ENCODE measurements at regions not wholly inside any gene's neighbourhood (a gene's known extent, or its start where the extent isn't known, plus 50 kb on each side); places are given as distances from the start of the nearest gene placed in this dataset.

DNA sequence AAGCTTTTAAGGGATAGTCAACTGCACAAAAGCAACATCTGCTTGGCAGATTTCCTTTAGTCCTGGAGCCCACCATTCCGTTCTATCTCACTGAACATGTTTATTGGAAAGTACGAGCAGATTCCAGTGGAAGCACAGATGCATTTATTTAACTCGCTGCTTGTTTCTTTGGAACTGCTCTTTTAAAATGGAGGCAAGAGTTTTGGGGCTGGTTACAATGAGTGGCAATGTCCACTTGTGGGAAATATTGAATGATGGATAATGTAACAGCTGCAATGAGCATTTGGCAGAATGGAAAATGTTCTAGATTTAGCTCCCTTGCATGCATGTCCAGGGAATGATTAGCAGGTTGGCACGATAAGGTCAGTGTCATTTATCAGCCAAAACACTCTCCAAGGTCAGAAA is 163.0 kb downstream of the ATP23 start:
- H3K4me1 Mint-ChIP-seq, result no peaks in the 10 kb centered on the region
- Histone ChIP-seq H3K4me2 (replicated peaks; ENCODE audit: low read depth, low read length, poor library complexity, severe bottlenecking) (no peak overlapping the region), H3K27ac (ENCODE audit: low read length in 2 of 2) (no peak overlapping the region), H3K9ac (ENCODE audit: low read length) (no peak overlapping the region), H3K9me3 (ENCODE audit: control extremely low read depth in 1 of 3, control insufficient read depth in 2 of 3, insufficient read depth in 1 of 3, low read length in 2 of 3) (peaks cover 0 to 5% (median 1%) of the 10 kb centered on the region in 3 donors), H3K36me3 (replicated peaks in 1 of 2; ENCODE audit: control extremely low read depth in 1 of 2, control insufficient read depth in 1 of 2, extremely low read depth in 1 of 2, insufficient read depth in 2 of 2, low read length in 1 of 2) (no peaks in the 10 kb centered on the region), H2AFZ (ENCODE audit: insufficient read depth, low read depth, low read length, poor library complexity, severe bottlenecking) (no peak overlapping the region), H4K20me1 (ENCODE audit: control insufficient read depth, insufficient read depth, low read length, poor library complexity, severe bottlenecking) (no peaks in the 10 kb centered on the region), H3K79me2 (ENCODE audit: control insufficient read depth, insufficient read depth, low read length) (no peaks in the 10 kb centered on the region), H3K27me3 (replicated peaks in 1 of 4; ENCODE audit: control extremely low read depth in 1 of 4, control insufficient read depth in 3 of 4, insufficient read depth in 4 of 4, low read length in 3 of 4) (no peaks in the 10 kb centered on the region), H3K4me1 (ENCODE audit: control insufficient read depth in 2 of 2, insufficient read depth in 2 of 2, low read length in 2 of 2) (no peaks in the 10 kb centered on the region), H3K4me3 (ENCODE audit: control extremely low read depth in 1 of 5, extremely low read depth in 1 of 5, insufficient read depth in 1 of 5, low read depth in 2 of 5, low read length in 4 of 5) (no peak overlapping the region)
- 96% methylated on average over 2 of the region's 4 CpGs for WGBS (ENCODE audit: insufficient coverage)
- peaks cover 5% of the 10 kb centered on the region for H3K9me3 Mint-ChIP-seq (ENCODE audit: insufficient read depth)
- H3K27me3 Mint-ChIP-seq, result peaks cover 20% of the 10 kb centered on the region
- ChIA-PET CTCF (no interaction called here), POLR2A (no interaction called here)
- intact Hi-C loops (cut with micrococcal nuclease), result no loop called here
- ATAC-seq (ENCODE audit: low read depth) (no peak), DNase-seq (no peak)
- no peak overlapping the region for H3K27ac Mint-ChIP-seq
- no peak for TF ChIP-seq EZH2 (IDR thresholded peaks at IDR 0.05; ENCODE audit: borderline replicate concordance, insufficient read depth, low read depth, low read length, poor library complexity, severe bottlenecking)
- TF ChIP-seq, protein P1, sequence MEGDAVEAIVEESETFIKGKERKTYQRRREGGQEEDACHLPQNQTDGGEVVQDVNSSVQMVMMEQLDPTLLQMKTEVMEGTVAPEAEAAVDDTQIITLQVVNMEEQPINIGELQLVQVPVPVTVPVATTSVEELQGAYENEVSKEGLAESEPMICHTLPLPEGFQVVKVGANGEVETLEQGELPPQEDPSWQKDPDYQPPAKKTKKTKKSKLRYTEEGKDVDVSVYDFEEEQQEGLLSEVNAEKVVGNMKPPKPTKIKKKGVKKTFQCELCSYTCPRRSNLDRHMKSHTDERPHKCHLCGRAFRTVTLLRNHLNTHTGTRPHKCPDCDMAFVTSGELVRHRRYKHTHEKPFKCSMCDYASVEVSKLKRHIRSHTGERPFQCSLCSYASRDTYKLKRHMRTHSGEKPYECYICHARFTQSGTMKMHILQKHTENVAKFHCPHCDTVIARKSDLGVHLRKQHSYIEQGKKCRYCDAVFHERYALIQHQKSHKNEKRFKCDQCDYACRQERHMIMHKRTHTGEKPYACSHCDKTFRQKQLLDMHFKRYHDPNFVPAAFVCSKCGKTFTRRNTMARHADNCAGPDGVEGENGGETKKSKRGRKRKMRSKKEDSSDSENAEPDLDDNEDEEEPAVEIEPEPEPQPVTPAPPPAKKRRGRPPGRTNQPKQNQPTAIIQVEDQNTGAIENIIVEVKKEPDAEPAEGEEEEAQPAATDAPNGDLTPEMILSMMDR (IDR thresholded peaks at IDR 0.05), result no peak
- H3K4me3 Mint-ChIP-seq, result no peak overlapping the region

DNA sequence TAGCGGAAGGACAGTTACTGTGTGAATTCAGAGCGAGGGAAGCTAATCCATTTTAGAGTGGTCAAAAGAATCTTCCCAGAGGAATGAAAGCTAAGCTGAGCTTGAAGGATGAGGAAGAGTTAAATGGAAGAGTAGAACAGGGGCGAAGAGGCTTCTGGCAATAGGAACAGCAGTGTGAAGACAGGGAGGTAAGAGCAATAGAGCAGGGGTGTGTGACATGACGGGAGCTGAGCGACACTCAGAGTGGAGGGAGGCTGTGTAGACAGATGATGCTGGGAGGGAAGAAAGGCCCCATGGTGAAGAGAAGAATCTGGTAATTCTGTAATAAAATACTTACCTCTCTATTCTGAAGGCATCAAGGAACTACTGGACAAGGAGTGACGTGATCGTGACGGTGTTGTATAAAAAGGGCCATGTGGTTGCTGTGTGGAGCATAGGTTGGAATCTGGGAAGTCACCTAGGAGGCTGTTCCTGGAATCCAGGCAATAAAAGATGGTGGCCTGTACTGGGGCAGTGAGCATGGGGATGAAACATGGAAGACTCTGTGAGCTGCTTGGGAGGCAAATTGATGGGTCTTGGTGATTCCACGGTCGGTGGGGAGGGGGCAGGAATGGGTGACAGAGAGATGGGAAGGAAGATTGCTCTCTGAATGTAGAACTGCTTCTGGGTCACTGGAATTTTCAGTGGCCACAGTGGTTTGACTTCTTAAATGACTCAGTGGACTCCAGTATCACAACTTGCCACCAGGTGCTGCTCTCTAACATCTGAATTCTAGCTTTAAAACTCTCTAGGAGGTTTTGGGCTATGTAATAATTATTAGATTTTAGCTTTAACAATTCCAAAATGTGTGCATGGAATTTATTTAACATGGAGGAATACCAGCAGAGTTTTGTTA is 164.1 kb downstream of the ATP23 start:
- H3K27ac Mint-ChIP-seq, result no peak overlapping the region
- no peaks in the 10 kb centered on the region for H3K4me1 Mint-ChIP-seq
- Histone ChIP-seq H3K4me3 (ENCODE audit: control extremely low read depth in 1 of 5, extremely low read depth in 1 of 5, insufficient read depth in 1 of 5, low read depth in 2 of 5, low read length in 4 of 5) (no peak overlapping the region), H2AFZ (ENCODE audit: insufficient read depth, low read depth, low read length, poor library complexity, severe bottlenecking) (no peak overlapping the region), H3K9me3 (ENCODE audit: control extremely low read depth in 1 of 3, control insufficient read depth in 2 of 3, insufficient read depth in 1 of 3, low read length in 2 of 3) (peaks cover 0 to 5% (median 1%) of the 10 kb centered on the region in 3 donors), H3K36me3 (replicated peaks in 1 of 2; ENCODE audit: control extremely low read depth in 1 of 2, control insufficient read depth in 1 of 2, extremely low read depth in 1 of 2, insufficient read depth in 2 of 2, low read length in 1 of 2) (no peaks in the 10 kb centered on the region), H3K4me1 (ENCODE audit: control insufficient read depth in 2 of 2, insufficient read depth in 2 of 2, low read length in 2 of 2) (no peaks in the 10 kb centered on the region), H3K79me2 (ENCODE audit: control insufficient read depth, insufficient read depth, low read length) (no peaks in the 10 kb centered on the region), H3K27me3 (replicated peaks in 1 of 4; ENCODE audit: control extremely low read depth in 1 of 4, control insufficient read depth in 3 of 4, insufficient read depth in 4 of 4, low read length in 3 of 4) (no peaks in the 10 kb centered on the region), H3K9ac (ENCODE audit: low read length) (no peak overlapping the region), H3K4me2 (replicated peaks; ENCODE audit: low read depth, low read length, poor library complexity, severe bottlenecking) (no peak overlapping the region), H4K20me1 (ENCODE audit: control insufficient read depth, insufficient read depth, low read length, poor library complexity, severe bottlenecking) (no peaks in the 10 kb centered on the region), H3K27ac (ENCODE audit: low read length in 2 of 2) (no peak overlapping the region)
- peaks cover 5% of the 10 kb centered on the region for H3K9me3 Mint-ChIP-seq (ENCODE audit: insufficient read depth)
- 92% methylated on average over 9 of the region's 10 CpGs for WGBS (ENCODE audit: insufficient coverage)
- no peak for TF ChIP-seq EZH2 (IDR thresholded peaks at IDR 0.05; ENCODE audit: borderline replicate concordance, insufficient read depth, low read depth, low read length, poor library complexity, severe bottlenecking)
- TF ChIP-seq, protein P1 (IDR thresholded peaks at IDR 0.05), result no peak
- intact Hi-C loops (cut with micrococcal nuclease), result no loop called here
- ChIA-PET POLR2A (no interaction called here), CTCF (no interaction called here)
- ATAC-seq (ENCODE audit: low read depth) (no peak), DNase-seq (no peak)
- no peak overlapping the region for H3K4me3 Mint-ChIP-seq
- peaks cover 16% of the 10 kb centered on the region for H3K27me3 Mint-ChIP-seq

All from B cell (primary cell).